ENCODE measurements at regions not wholly inside any gene's neighbourhood (a gene's known extent, or its start where the extent isn't known, plus 50 kb on each side); places are given as distances from the start of the nearest gene placed in this dataset.

DNA sequence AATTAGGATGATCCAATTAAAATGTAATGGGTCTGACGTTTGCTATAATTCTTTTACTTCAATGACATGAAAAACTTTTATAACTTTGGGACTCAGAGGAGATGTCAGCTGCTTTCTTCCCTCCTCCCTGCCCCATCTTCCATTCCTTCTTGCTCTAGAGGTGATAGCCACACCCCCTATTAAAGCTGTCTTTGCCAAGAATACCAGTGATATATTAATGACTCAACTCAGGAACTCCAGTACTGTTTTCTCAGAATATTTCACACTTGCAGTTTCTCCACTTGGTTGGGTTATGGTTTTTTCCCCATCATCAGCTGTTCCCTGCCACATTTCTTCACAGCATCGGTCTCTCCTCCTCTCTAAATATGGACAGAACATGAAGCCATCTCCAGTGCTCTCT is 184.0 kb downstream of the KCNE4 start:
- Mint-ChIP-seq H3K4me1 (no peaks in the 10 kb centered on the region), H3K27ac (no peak overlapping the region), H3K4me3 (no peak overlapping the region), H3K27me3 (no peaks in the 10 kb centered on the region), H3K9me3 (ENCODE audit: insufficient read depth) (no peaks in the 10 kb centered on the region)
- no peak overlapping the region for H3K27ac ChIP-seq (ENCODE audit: low read length in 2 of 2)
- TF ChIP-seq, protein P1, sequence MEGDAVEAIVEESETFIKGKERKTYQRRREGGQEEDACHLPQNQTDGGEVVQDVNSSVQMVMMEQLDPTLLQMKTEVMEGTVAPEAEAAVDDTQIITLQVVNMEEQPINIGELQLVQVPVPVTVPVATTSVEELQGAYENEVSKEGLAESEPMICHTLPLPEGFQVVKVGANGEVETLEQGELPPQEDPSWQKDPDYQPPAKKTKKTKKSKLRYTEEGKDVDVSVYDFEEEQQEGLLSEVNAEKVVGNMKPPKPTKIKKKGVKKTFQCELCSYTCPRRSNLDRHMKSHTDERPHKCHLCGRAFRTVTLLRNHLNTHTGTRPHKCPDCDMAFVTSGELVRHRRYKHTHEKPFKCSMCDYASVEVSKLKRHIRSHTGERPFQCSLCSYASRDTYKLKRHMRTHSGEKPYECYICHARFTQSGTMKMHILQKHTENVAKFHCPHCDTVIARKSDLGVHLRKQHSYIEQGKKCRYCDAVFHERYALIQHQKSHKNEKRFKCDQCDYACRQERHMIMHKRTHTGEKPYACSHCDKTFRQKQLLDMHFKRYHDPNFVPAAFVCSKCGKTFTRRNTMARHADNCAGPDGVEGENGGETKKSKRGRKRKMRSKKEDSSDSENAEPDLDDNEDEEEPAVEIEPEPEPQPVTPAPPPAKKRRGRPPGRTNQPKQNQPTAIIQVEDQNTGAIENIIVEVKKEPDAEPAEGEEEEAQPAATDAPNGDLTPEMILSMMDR (IDR thresholded peaks at IDR 0.05), result no peak
- TF ChIP-seq EZH2 (IDR thresholded peaks at IDR 0.05; ENCODE audit: borderline replicate concordance, insufficient read depth, low read depth, low read length, poor library complexity, severe bottlenecking), result no peak
- no peaks in the 10 kb centered on the region for H3K79me2 ChIP-seq (ENCODE audit: control insufficient read depth, insufficient read depth, low read length)
- ChIA-PET CTCF (no interaction called here), POLR2A (no interaction called here)
- no peaks in the 10 kb centered on the region for H3K27me3 ChIP-seq (replicated peaks in 1 of 4; ENCODE audit: control extremely low read depth in 1 of 4, control insufficient read depth in 3 of 4, insufficient read depth in 4 of 4, low read length in 3 of 4)
- no peak overlapping the region for H3K4me3 ChIP-seq (ENCODE audit: control extremely low read depth in 1 of 5, extremely low read depth in 1 of 5, insufficient read depth in 1 of 5, low read depth in 2 of 5, low read length in 4 of 5)
- H3K4me1 ChIP-seq (ENCODE audit: control insufficient read depth in 2 of 2, insufficient read depth in 2 of 2, low read length in 2 of 2), result no peaks in the 10 kb centered on the region
- H2AFZ ChIP-seq (ENCODE audit: insufficient read depth, low read depth, low read length, poor library complexity, severe bottlenecking), result no peak overlapping the region
- no peak overlapping the region for H3K4me2 ChIP-seq (replicated peaks; ENCODE audit: low read depth, low read length, poor library complexity, severe bottlenecking)
- H3K9me3 ChIP-seq (ENCODE audit: control extremely low read depth in 1 of 3, control insufficient read depth in 2 of 3, insufficient read depth in 1 of 3, low read length in 2 of 3), result no peaks in the 10 kb centered on the region
- H4K20me1 ChIP-seq (ENCODE audit: control insufficient read depth, insufficient read depth, low read length, poor library complexity, severe bottlenecking), result no peaks in the 10 kb centered on the region
- DNase-seq, result no peak
- no peak for ATAC-seq (ENCODE audit: low read depth)
- H3K9ac ChIP-seq (ENCODE audit: low read length), result no peak overlapping the region
- 60% methylated on average over 1 of the region's 2 CpGs for WGBS (ENCODE audit: insufficient coverage)
- no peaks in the 10 kb centered on the region for H3K36me3 ChIP-seq (replicated peaks in 1 of 2; ENCODE audit: control extremely low read depth in 1 of 2, control insufficient read depth in 1 of 2, extremely low read depth in 1 of 2, insufficient read depth in 2 of 2, low read length in 1 of 2)
- intact Hi-C loops (cut with micrococcal nuclease), result no loop called here

DNA sequence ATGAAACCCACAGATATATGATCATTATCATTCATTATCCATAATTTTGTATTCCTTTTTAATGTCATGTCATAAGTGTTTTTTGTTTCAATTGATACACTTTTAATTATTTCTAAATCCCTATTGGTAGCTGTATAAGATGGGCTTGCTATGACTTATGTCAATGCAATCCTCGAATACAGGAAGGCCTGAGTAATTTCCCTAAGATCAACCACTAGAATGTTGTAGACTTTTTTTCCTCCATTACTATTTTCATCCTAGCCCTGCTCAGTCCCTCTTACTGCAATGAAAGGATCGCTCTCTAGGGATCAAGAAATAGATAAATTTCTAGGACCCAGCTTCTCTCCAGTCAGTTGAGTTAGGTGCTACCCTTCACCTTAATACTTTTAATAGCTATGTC is 186.3 kb downstream of the KCNE4 start:
- CTCF ChIA-PET, result no interaction called here
- Histone ChIP-seq H3K9ac (ENCODE audit: low read length) (no peak overlapping the region), H2AFZ (ENCODE audit: insufficient read depth, low read depth, low read length, poor library complexity, severe bottlenecking) (no peak overlapping the region), H3K36me3 (replicated peaks in 1 of 2; ENCODE audit: control extremely low read depth in 1 of 2, control insufficient read depth in 1 of 2, extremely low read depth in 1 of 2, insufficient read depth in 2 of 2, low read length in 1 of 2) (no peaks in the 10 kb centered on the region), H3K9me3 (ENCODE audit: control extremely low read depth in 1 of 3, control insufficient read depth in 2 of 3, insufficient read depth in 1 of 3, low read length in 2 of 3) (no peaks in the 10 kb centered on the region), H3K27ac (ENCODE audit: low read length in 2 of 2) (no peak overlapping the region), H3K4me1 (ENCODE audit: control insufficient read depth in 2 of 2, insufficient read depth in 2 of 2, low read length in 2 of 2) (no peaks in the 10 kb centered on the region), H3K79me2 (ENCODE audit: control insufficient read depth, insufficient read depth, low read length) (no peaks in the 10 kb centered on the region), H3K27me3 (replicated peaks in 1 of 4; ENCODE audit: control extremely low read depth in 1 of 4, control insufficient read depth in 3 of 4, insufficient read depth in 4 of 4, low read length in 3 of 4) (no peaks in the 10 kb centered on the region), H4K20me1 (ENCODE audit: control insufficient read depth, insufficient read depth, low read length, poor library complexity, severe bottlenecking) (no peaks in the 10 kb centered on the region), H3K4me2 (replicated peaks; ENCODE audit: low read depth, low read length, poor library complexity, severe bottlenecking) (no peak overlapping the region), H3K4me3 (ENCODE audit: control extremely low read depth in 1 of 5, extremely low read depth in 1 of 5, insufficient read depth in 1 of 5, low read depth in 2 of 5, low read length in 4 of 5) (no peak overlapping the region)
- WGBS (ENCODE audit: insufficient coverage), result no CpG with 5 or more reads among the region's 2 CpGs
- H3K9me3 Mint-ChIP-seq (ENCODE audit: insufficient read depth), result peaks cover 3% of the 10 kb centered on the region
- no peaks in the 10 kb centered on the region for H3K4me1 Mint-ChIP-seq
- ATAC-seq (ENCODE audit: low read depth) (no peak), DNase-seq (no peak)
- TF ChIP-seq, protein P1 (IDR thresholded peaks at IDR 0.05), result no peak
- no peak for TF ChIP-seq EZH2 (IDR thresholded peaks at IDR 0.05; ENCODE audit: borderline replicate concordance, insufficient read depth, low read depth, low read length, poor library complexity, severe bottlenecking)
- H3K27ac Mint-ChIP-seq, result no peak overlapping the region
- no peak overlapping the region for H3K4me3 Mint-ChIP-seq
- POLR2A ChIA-PET, result no interaction called here
- intact Hi-C loops (cut with micrococcal nuclease), result no loop called here
- H3K27me3 Mint-ChIP-seq, result no peaks in the 10 kb centered on the region

All from B cell (primary cell).